GM23338 (cell line): ENCODE measurements at regions not wholly inside any gene's neighbourhood (a gene's known extent, or its start where the extent isn't known, plus 50 kb on each side); places are given as distances from the start of the nearest gene placed in this dataset.

Source experiments
- CREB1 ChIP-seq: fragments of 250-450 bp; sonication (Bioruptor Pico); IDR thresholded peaks from 2 replicates; pipeline ENCODE4 v1.5.0; 2020; ENCODE audit warnings: low read depth, mild to moderate bottlenecking, moderate library complexity
- EZH2 ChIP-seq: fragments of 200-600 bp; sonication (generic); IDR thresholded peaks from one replicate; pipeline ENCODE4 v1.8.0; 2017; ENCODE audit warnings: antibody characterized with exemption, mild to moderate bottlenecking, low read depth; ENCODE audit not compliant: unreplicated experiment
- POLR2AphosphoS5 ChIP-seq: IDR thresholded peaks from 2 replicates; pipeline ENCODE4 v1.6.1; 2016; ENCODE audit warnings: antibody characterized with exemption, low read depth
- STAT1 ChIP-seq: IDR thresholded peaks from one replicate; pipeline ENCODE4 v1.6.1; 2016; ENCODE audit warnings: antibody characterized with exemption; ENCODE audit not compliant: unreplicated experiment
- TF ChIP-seq, protein P1 (sequence below), 2 experiments: fragments of 200-600 bp in 1 of 2; sonication (generic) in 1 of 2; conservative IDR thresholded peaks; 2 replicates each; pipeline versions ENCODE4 v1.5.1 to v1.6.1; 2016 to 2017; ENCODE audit warnings: antibody characterized with exemption in 2 of 2, low read depth in 2 of 2, mild to moderate bottlenecking in 2 of 2, moderate library complexity in 1 of 2

DNA sequence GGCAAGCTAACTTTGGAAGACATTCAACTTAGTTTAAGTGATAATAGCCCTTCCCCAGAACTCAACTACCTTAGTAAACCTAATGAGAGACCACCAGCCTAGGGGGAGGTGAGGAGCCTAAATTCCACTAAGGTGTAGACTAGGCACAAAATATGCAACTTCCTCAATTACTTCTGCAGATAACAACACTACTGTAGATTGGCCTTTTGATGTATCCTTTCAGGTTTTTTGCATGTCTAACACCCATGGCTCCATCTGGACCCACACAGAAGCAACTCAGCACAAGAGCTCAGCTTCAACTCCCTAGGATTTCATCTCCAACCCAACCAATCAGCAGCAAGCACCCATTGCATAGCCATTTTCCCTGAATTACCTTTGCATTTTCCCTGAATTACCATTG is 353.3 kb downstream of the AKAIN1 start:
- TF ChIP-seq CREB1 (CRISPR knock-in tag) (no peak), STAT1 (no peak), POLR2AphosphoS5 (no peak), EZH2 (no peak)
- TF ChIP-seq, protein P1, sequence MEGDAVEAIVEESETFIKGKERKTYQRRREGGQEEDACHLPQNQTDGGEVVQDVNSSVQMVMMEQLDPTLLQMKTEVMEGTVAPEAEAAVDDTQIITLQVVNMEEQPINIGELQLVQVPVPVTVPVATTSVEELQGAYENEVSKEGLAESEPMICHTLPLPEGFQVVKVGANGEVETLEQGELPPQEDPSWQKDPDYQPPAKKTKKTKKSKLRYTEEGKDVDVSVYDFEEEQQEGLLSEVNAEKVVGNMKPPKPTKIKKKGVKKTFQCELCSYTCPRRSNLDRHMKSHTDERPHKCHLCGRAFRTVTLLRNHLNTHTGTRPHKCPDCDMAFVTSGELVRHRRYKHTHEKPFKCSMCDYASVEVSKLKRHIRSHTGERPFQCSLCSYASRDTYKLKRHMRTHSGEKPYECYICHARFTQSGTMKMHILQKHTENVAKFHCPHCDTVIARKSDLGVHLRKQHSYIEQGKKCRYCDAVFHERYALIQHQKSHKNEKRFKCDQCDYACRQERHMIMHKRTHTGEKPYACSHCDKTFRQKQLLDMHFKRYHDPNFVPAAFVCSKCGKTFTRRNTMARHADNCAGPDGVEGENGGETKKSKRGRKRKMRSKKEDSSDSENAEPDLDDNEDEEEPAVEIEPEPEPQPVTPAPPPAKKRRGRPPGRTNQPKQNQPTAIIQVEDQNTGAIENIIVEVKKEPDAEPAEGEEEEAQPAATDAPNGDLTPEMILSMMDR (conservative IDR thresholded peaks at IDR 0.05; ENCODE audit: low read depth in 2 of 2) = no peak
